Breast epithelium (tissue), 4 donors: ENCODE measurements at regions not wholly inside any gene's neighbourhood (a gene's known extent, or its start where the extent isn't known, plus 50 kb on each side); places are given as distances from the start of the nearest gene placed in this dataset.

Source experiments
- DNase-seq, 2 donors: peaks; one replicate each; pipeline ENCODE4 v3.0.0-alpha.2; 2019; ENCODE audit warnings: low spot score in 2 of 2
- H3K27ac ChIP-seq, 2 donors: fragments of 200-600 bp; sonication (generic) in 1 of 2; one replicate each; pipeline ENCODE4 v1.5.1; 2016 to 2019; ENCODE audit warnings: mild to moderate bottlenecking in 1 of 2
- H3K27me3 ChIP-seq, 2 donors: fragments of 200-600 bp; sonication (generic) in 1 of 2; one replicate each; pipeline versions ENCODE4 v1.5.1 to v1.6.0; 2017 to 2019; ENCODE audit warnings: control low read depth in 1 of 2, mild to moderate bottlenecking in 1 of 2
- H3K36me3 ChIP-seq: fragments of 200-600 bp; one replicate; pipeline ENCODE4 v1.5.1; 2019
- H3K4me1 ChIP-seq, 2 donors: fragments of 200-600 bp; sonication (generic); one replicate each; pipeline ENCODE4 v1.5.1; 2016 to 2019; ENCODE audit warnings: control low read depth in 1 of 2
- H3K4me3 ChIP-seq, 3 donors: fragments of 200-600 bp; sonication (generic); 1 replicate in 2 of 3; 2 replicates in 1 of 3; pipeline ENCODE4 v1.5.1; 2016 to 2019; ENCODE audit warnings: mild to moderate bottlenecking in 3 of 3, moderate library complexity in 2 of 3
- H3K9me3 ChIP-seq, 2 donors: fragments of 200-600 bp; sonication (generic) in 1 of 2; one replicate each; pipeline ENCODE4 v1.5.1; 2016 to 2019; ENCODE audit warnings: control low read depth in 1 of 2
- POLR2A ChIP-seq: fragments of 450-650 bp; IDR thresholded peaks from one replicate; pipeline ENCODE4 v1.6.1; 2016; ENCODE audit warnings: antibody characterized with exemption, mild to moderate bottlenecking, moderate library complexity
- POLR2AphosphoS5 ChIP-seq, 3 donors: sonication (generic); formaldehyde crosslinking; IDR thresholded peaks; one replicate each; pipeline ENCODE4 v1.6.1; 2017; ENCODE audit warnings: antibody characterized with exemption in 3 of 3
- intact Hi-C: fragments of 100-400 bp; cut with DNase I; formaldehyde crosslinking; loops from one replicate; pipeline ENCODE4 v1.15.1; 2023; ENCODE audit warnings: low total_unique reads
- TF ChIP-seq, protein P1 (sequence below), 3 donors: fragments of 450-650 bp; IDR thresholded peaks; one replicate each; pipeline ENCODE4 v1.5.1; 2016 to 2017; ENCODE audit warnings: antibody characterized with exemption in 3 of 3, mild to moderate bottlenecking in 3 of 3, moderate library complexity in 3 of 3

DNA sequence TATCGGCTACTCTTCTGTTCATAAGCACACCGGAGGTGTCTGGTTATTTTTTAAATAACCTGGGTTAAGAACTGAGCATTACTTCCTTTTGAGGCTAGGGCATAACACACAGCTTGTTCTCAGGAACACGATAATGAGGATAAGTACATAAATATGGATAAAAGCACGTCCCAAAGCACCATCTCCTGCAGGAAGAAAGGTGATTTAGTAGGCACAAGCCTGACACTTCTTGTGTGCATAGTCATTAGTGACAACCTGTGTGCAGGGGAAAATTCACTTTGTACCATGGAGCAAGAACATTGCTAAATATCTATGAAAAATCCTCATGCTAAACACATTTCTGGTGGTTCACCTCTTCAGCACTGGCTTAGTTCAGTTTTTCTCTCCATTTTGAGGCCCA, 166.5 kb downstream of the SNAPC1 start:
- no peak overlapping the region for H3K27ac ChIP-seq
- H3K27me3 ChIP-seq, result no peaks in the 10 kb centered on the region
- no peaks in the 10 kb centered on the region for H3K9me3 ChIP-seq
- intact Hi-C loops, result no loop called here
- H3K36me3 ChIP-seq, result no peaks in the 10 kb centered on the region
- H3K4me1 ChIP-seq, result no peaks in the 10 kb centered on the region
- H3K4me3 ChIP-seq, result no peak overlapping the region
- TF ChIP-seq POLR2AphosphoS5 (IDR thresholded peaks at IDR 0.05), result no peak
- TF ChIP-seq, protein P1, sequence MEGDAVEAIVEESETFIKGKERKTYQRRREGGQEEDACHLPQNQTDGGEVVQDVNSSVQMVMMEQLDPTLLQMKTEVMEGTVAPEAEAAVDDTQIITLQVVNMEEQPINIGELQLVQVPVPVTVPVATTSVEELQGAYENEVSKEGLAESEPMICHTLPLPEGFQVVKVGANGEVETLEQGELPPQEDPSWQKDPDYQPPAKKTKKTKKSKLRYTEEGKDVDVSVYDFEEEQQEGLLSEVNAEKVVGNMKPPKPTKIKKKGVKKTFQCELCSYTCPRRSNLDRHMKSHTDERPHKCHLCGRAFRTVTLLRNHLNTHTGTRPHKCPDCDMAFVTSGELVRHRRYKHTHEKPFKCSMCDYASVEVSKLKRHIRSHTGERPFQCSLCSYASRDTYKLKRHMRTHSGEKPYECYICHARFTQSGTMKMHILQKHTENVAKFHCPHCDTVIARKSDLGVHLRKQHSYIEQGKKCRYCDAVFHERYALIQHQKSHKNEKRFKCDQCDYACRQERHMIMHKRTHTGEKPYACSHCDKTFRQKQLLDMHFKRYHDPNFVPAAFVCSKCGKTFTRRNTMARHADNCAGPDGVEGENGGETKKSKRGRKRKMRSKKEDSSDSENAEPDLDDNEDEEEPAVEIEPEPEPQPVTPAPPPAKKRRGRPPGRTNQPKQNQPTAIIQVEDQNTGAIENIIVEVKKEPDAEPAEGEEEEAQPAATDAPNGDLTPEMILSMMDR (IDR thresholded peaks at IDR 0.05), result no peak
- TF ChIP-seq POLR2A, result no peak
- no peak for DNase-seq

DNA sequence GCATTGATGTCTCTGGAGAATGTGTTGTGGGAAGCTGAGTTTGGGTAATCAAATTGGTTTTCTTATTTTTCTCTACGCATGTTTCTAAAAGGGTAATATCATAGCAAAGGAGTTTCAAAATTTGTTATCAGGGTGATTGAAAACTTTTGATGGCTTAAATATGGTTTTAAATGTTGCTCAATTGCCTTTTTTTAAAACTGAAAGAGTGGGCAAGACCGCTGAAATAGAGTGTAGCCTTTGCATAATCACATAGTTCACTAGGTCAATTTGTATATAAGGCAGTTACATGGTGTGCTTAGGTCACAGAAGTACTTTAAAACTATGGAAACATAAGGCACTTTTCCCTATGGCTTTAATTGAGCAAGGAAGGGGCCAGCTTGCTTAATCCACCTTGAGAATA, 167.4 kb downstream of the SNAPC1 start:
- H3K36me3 ChIP-seq, result no peaks in the 10 kb centered on the region
- no peak overlapping the region for H3K27ac ChIP-seq
- H3K4me1 ChIP-seq, result no peaks in the 10 kb centered on the region
- no peak for DNase-seq
- H3K27me3 ChIP-seq, result no peaks in the 10 kb centered on the region
- no peak overlapping the region for H3K4me3 ChIP-seq
- no peaks in the 10 kb centered on the region for H3K9me3 ChIP-seq
- TF ChIP-seq POLR2A (no peak), POLR2AphosphoS5 (IDR thresholded peaks at IDR 0.05) (no peak)
- TF ChIP-seq, protein P1 (IDR thresholded peaks at IDR 0.05), result no peak
- intact Hi-C loops, result no loop called here

DNA sequence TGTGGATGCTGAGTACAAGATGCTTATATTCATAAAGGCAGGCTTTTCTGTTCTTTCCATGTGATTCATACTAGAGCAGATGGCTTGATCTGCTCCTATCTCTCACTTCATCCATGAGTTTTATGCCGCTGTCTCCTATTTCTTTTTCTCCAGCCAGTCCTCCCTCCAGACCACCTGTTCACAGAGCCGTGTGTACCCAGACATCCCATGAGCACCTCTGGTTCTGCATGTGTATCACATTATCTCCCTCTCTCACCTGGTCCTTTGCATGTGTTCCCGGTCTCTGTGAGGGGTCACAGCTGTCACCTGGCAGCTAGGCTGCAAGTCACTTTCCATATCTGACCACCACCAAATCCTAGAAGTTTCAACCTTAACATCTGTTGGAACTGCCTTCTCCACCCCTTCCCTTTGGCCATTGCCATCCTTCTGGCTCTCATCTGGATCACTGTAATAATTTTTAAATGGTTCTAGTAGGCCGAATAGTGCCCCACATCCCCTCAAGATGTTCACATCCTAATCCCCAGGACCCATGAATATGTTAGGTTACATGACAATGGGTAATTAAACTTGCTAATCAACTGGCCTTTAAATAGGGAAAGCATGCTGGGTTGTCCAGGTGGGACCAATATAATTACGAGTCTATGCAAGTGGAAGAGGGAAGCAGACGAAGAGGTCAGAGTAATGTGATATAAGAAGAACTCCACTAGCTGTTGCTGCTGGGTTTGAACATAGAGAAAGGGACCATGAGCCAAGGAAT, 168.1 kb downstream of the SNAPC1 start:
- Histone ChIP-seq H3K4me3 (no peak overlapping the region), H3K4me1 (no peaks in the 10 kb centered on the region), H3K36me3 (no peaks in the 10 kb centered on the region), H3K27me3 (no peaks in the 10 kb centered on the region), H3K27ac (no peak overlapping the region), H3K9me3 (no peaks in the 10 kb centered on the region)
- no peak for TF ChIP-seq POLR2AphosphoS5 (IDR thresholded peaks at IDR 0.05)
- no peak for TF ChIP-seq POLR2A
- TF ChIP-seq, protein P1 (IDR thresholded peaks at IDR 0.05), result no peak
- DNase-seq, result no peak
- intact Hi-C loops, result no loop called here

DNA sequence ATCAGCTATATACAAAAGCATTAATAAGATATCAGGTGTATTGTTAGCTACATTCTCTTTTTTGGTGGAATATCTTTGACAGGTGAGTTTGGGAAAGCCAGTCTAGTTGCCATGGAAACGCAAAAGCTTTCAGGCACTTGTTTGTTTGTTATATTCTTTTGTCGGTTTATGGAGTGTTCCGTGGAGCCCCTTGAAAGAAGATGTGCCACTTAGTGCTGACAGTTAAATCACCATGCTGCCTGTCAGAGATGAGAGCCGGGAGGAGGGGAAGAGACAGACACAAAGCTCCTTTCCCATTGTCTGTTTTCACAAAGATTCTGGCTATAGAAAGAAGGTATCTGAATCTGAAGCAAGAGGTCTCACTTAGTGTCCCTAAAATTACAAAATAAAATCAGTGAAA, 170.8 kb downstream of the SNAPC1 start:
- H3K36me3 ChIP-seq, result no peaks in the 10 kb centered on the region
- no peak overlapping the region for H3K4me3 ChIP-seq
- H3K27ac ChIP-seq, result no peak overlapping the region
- intact Hi-C loops, result no loop called here
- no peak for DNase-seq
- TF ChIP-seq, protein P1 (IDR thresholded peaks at IDR 0.05), result no peak
- TF ChIP-seq POLR2A (no peak), POLR2AphosphoS5 (IDR thresholded peaks at IDR 0.05) (no peak)
- no peaks in the 10 kb centered on the region for H3K4me1 ChIP-seq
- H3K9me3 ChIP-seq, result no peaks in the 10 kb centered on the region
- H3K27me3 ChIP-seq, result no peaks in the 10 kb centered on the region

DNA sequence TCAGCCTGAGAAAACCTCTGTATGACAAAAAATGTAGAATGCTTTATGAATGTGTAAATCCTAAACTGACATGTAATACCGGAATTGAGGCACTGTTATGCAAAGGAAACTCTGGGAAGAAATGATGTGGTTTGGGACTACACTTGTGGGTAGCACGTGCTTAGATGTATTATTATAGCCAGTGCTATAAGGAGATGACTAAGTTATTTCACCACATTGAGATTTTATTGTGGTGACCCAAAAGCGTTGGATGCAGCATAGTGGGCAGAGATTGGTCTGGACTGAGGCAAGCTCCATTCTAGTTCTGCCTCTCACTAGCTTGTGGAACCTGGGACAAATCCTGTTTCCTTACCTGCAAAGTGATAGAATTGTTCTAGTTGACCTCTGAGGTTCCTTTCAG, 172.2 kb downstream of the SNAPC1 start:
- H3K9me3 ChIP-seq, result no peaks in the 10 kb centered on the region
- intact Hi-C loops, result no loop called here
- DNase-seq, result no peak
- no peaks in the 10 kb centered on the region for H3K36me3 ChIP-seq
- TF ChIP-seq, protein P1 (IDR thresholded peaks at IDR 0.05), result no peak
- TF ChIP-seq POLR2A (no peak), POLR2AphosphoS5 (IDR thresholded peaks at IDR 0.05) (no peak)
- no peak overlapping the region for H3K4me3 ChIP-seq
- no peaks in the 10 kb centered on the region for H3K27me3 ChIP-seq
- H3K27ac ChIP-seq, result no peak overlapping the region
- no peaks in the 10 kb centered on the region for H3K4me1 ChIP-seq
